Activated CD8-positive, alpha-beta T cell treated with anti-CD3 and anti-CD28 coated beads, Interleukin-2, amount 10 ng/mL, durations not matched to agents 7 days and 5 days (primary cell): ENCODE measurements at regions not wholly inside any gene's neighbourhood (a gene's known extent, or its start where the extent isn't known, plus 50 kb on each side); places are given as distances from the start of the nearest gene placed in this dataset.
"Not testable (repeated sequence)": the region's sequence is repeated elsewhere in the genome, so short reads cannot be mapped to it uniquely, and the experiment has no call there.

ENCODE experiments used
- ATAC-seq: fragments of 150-1000 bp; cut with Tn5 transposase; one replicate; pipeline ENCODE4 v1.10.0; 2021; ENCODE audit warnings: moderate library complexity
- CTCF ChIA-PET: fragments of 350-600 bp; sonication (Branson Sonifier 250); formaldehyde crosslinking; loops from one replicate; lab custom pipeline; 2021; ENCODE audit warnings: antibody characterized with exemption; lab: Charles Lee
- POLR2A ChIA-PET: fragments of 350-600 bp; sonication (Branson Sonifier 250); formaldehyde crosslinking; loops from one replicate; lab custom pipeline; 2021; ENCODE audit warnings: antibody characterized with exemption; lab: Charles Lee
- DNase-seq: peaks from one replicate; pipeline ENCODE4 v3.0.0-alpha.2; 2020
- H3K27ac Mint-ChIP-seq: one replicate; pipeline ENCODE4 v1.8.0; 2021; ENCODE audit warnings: mild to moderate bottlenecking, mixed read lengths
- H3K27me3 Mint-ChIP-seq: one replicate; pipeline ENCODE4 v1.8.0; 2021; ENCODE audit warnings: low read depth, mixed read lengths
- H3K36me3 Mint-ChIP-seq: one replicate; pipeline ENCODE4 v1.8.0; 2021; ENCODE audit warnings: low read depth, mixed read lengths
- H3K4me1 Mint-ChIP-seq: one replicate; pipeline ENCODE4 v1.8.0; 2021; ENCODE audit warnings: low read depth, mixed read lengths
- H3K4me3 Mint-ChIP-seq: one replicate; pipeline ENCODE4 v1.8.0; 2021; ENCODE audit warnings: mild to moderate bottlenecking, mixed read lengths
- H3K9me3 Mint-ChIP-seq: one replicate; pipeline ENCODE4 v1.8.0; 2022; ENCODE audit warnings: mixed read lengths; ENCODE audit not compliant: insufficient read depth

- CTCF ChIA-PET: interaction anchor here (1.2 kb wide), 1 partner anchor 10 kb away, joined by 3 read pairs; no protein-coding TSS in a partner anchor
- ATAC-seq: no peak
- POLR2A ChIA-PET: no interaction called here
- H3K27me3 Mint-ChIP-seq: no peaks in the 10 kb centered on the region
- no peak overlapping the region for H3K27ac Mint-ChIP-seq
- H3K4me1 Mint-ChIP-seq: no peaks in the 10 kb centered on the region
- H3K4me3 Mint-ChIP-seq: no peak overlapping the region
- H3K9me3 Mint-ChIP-seq: no peaks in the 10 kb centered on the region
- no peaks in the 10 kb centered on the region for H3K36me3 Mint-ChIP-seq
- DNase-seq: no peak
Observed at GRCh38 chr2:138312061-138312460, 189.5 kb upstream of the SPOPL start.

- H3K36me3 Mint-ChIP-seq, H3K4me3 Mint-ChIP-seq, H3K9me3 Mint-ChIP-seq, DNase-seq, ATAC-seq, POLR2A ChIA-PET, H3K27me3 Mint-ChIP-seq, CTCF ChIA-PET, H3K4me1 Mint-ChIP-seq, H3K27ac Mint-ChIP-seq: not testable (repeated sequence)
Observed at GRCh38 chr2:138315619-138316018, 186.0 kb upstream of the SPOPL start.

- no peaks in the 10 kb centered on the region for H3K9me3 Mint-ChIP-seq
- no peaks in the 10 kb centered on the region for H3K27me3 Mint-ChIP-seq
- H3K4me1 Mint-ChIP-seq: no peaks in the 10 kb centered on the region
- DNase-seq: no peak
- ATAC-seq: no peak
- ChIA-PET POLR2A (no interaction called here), CTCF (no interaction called here)
- H3K36me3 Mint-ChIP-seq: no peaks in the 10 kb centered on the region
- H3K4me3 Mint-ChIP-seq: no peak overlapping the region
- no peak overlapping the region for H3K27ac Mint-ChIP-seq
Observed at GRCh38 chr2:138319616-138320015, 182.0 kb upstream of the SPOPL start.

- H3K4me1 Mint-ChIP-seq: no peaks in the 10 kb centered on the region
- no peak overlapping the region for H3K27ac Mint-ChIP-seq
- no peak for ATAC-seq
- H3K27me3 Mint-ChIP-seq: no peaks in the 10 kb centered on the region
- POLR2A ChIA-PET: no interaction called here
- no peak overlapping the region for H3K4me3 Mint-ChIP-seq
- CTCF ChIA-PET: no interaction called here
- no peaks in the 10 kb centered on the region for H3K9me3 Mint-ChIP-seq
- DNase-seq: no peak
- H3K36me3 Mint-ChIP-seq: no peaks in the 10 kb centered on the region
Observed at GRCh38 chr2:138321458-138321857, 180.1 kb upstream of the SPOPL start.

GRCh38 chr2:138323382-138324067 is 178.0 kb upstream of the SPOPL start:
- DNase-seq (no peak), ATAC-seq (no peak)
- ChIA-PET POLR2A (no interaction called here), CTCF (no interaction called here)
- no peaks in the 10 kb centered on the region for H3K27me3 Mint-ChIP-seq
- H3K4me1 Mint-ChIP-seq: no peaks in the 10 kb centered on the region
- H3K27ac Mint-ChIP-seq: no peak overlapping the region
- no peaks in the 10 kb centered on the region for H3K9me3 Mint-ChIP-seq
- no peaks in the 10 kb centered on the region for H3K36me3 Mint-ChIP-seq
- no peak overlapping the region for H3K4me3 Mint-ChIP-seq

- no peak overlapping the region for H3K27ac Mint-ChIP-seq
- no peaks in the 10 kb centered on the region for H3K9me3 Mint-ChIP-seq
- no peaks in the 10 kb centered on the region for H3K27me3 Mint-ChIP-seq
- DNase-seq (no peak), ATAC-seq (no peak)
- ChIA-PET CTCF (no interaction called here), POLR2A (no interaction called here)
- no peaks in the 10 kb centered on the region for H3K4me1 Mint-ChIP-seq
- no peak overlapping the region for H3K4me3 Mint-ChIP-seq
- H3K36me3 Mint-ChIP-seq: no peaks in the 10 kb centered on the region
Observed at GRCh38 chr2:138324068-138324771, 177.3 kb upstream of the SPOPL start.

- no peak for ATAC-seq
- H3K27me3 Mint-ChIP-seq: no peaks in the 10 kb centered on the region
- no peaks in the 10 kb centered on the region for H3K4me1 Mint-ChIP-seq
- no peak overlapping the region for H3K27ac Mint-ChIP-seq
- DNase-seq: no peak
- ChIA-PET POLR2A (no interaction called here), CTCF (no interaction called here)
- H3K9me3 Mint-ChIP-seq: no peaks in the 10 kb centered on the region
- no peak overlapping the region for H3K4me3 Mint-ChIP-seq
- H3K36me3 Mint-ChIP-seq: no peaks in the 10 kb centered on the region
Observed at GRCh38 chr2:138327967-138328366, 173.6 kb upstream of the SPOPL start.

- no peak overlapping the region for H3K27ac Mint-ChIP-seq
- ChIA-PET CTCF (no interaction called here), POLR2A (no interaction called here)
- H3K4me3 Mint-ChIP-seq: no peak overlapping the region
- DNase-seq: no peak
- H3K9me3 Mint-ChIP-seq: no peaks in the 10 kb centered on the region
- H3K27me3 Mint-ChIP-seq: no peaks in the 10 kb centered on the region
- H3K4me1 Mint-ChIP-seq: no peaks in the 10 kb centered on the region
- H3K36me3 Mint-ChIP-seq: no peaks in the 10 kb centered on the region
- no peak for ATAC-seq
Observed at GRCh38 chr2:138329162-138329561, 172.4 kb upstream of the SPOPL start.

- ATAC-seq: no peak
- no peak for DNase-seq
- Mint-ChIP-seq H3K36me3 (no peaks in the 10 kb centered on the region), H3K27ac (no peak overlapping the region), H3K4me1 (no peaks in the 10 kb centered on the region), H3K27me3 (no peaks in the 10 kb centered on the region), H3K4me3 (no peak overlapping the region), H3K9me3 (no peaks in the 10 kb centered on the region)
- POLR2A ChIA-PET: no interaction called here
- CTCF ChIA-PET: no interaction called here
Observed at GRCh38 chr2:138329591-138329990, 172.0 kb upstream of the SPOPL start.

GRCh38 chr2:138333121-138333520 is 168.4 kb upstream of the SPOPL start:
- DNase-seq (no peak), ATAC-seq (no peak)
- Mint-ChIP-seq H3K27ac (no peak overlapping the region), H3K27me3 (no peaks in the 10 kb centered on the region), H3K9me3 (no peaks in the 10 kb centered on the region), H3K4me1 (no peaks in the 10 kb centered on the region), H3K4me3 (no peak overlapping the region), H3K36me3 (no peaks in the 10 kb centered on the region)
- ChIA-PET POLR2A (no interaction called here), CTCF (no interaction called here)

GRCh38 chr2:138333677-138334076 is 167.9 kb upstream of the SPOPL start:
- ChIA-PET CTCF (no interaction called here), POLR2A (no interaction called here)
- no peak for ATAC-seq
- Mint-ChIP-seq H3K27me3 (no peaks in the 10 kb centered on the region), H3K9me3 (no peaks in the 10 kb centered on the region), H3K27ac (no peak overlapping the region), H3K4me3 (no peak overlapping the region), H3K36me3 (no peaks in the 10 kb centered on the region), H3K4me1 (no peaks in the 10 kb centered on the region)
- DNase-seq: no peak

- Mint-ChIP-seq H3K27me3 (no peaks in the 10 kb centered on the region), H3K9me3 (no peaks in the 10 kb centered on the region), H3K27ac (no peak overlapping the region), H3K4me3 (no peak overlapping the region), H3K36me3 (no peaks in the 10 kb centered on the region), H3K4me1 (no peaks in the 10 kb centered on the region)
- ChIA-PET CTCF (no interaction called here), POLR2A (no interaction called here)
- DNase-seq (no peak), ATAC-seq (no peak)
Observed at GRCh38 chr2:138334323-138334722, 167.2 kb upstream of the SPOPL start.
